ENCODE measurements at regions not wholly inside any gene's neighbourhood (a gene's known extent, or its start where the extent isn't known, plus 50 kb on each side); places are given as distances from the start of the nearest gene placed in this dataset.
"Not testable (repeated sequence)": the region's sequence is repeated elsewhere in the genome, so short reads cannot be mapped to it uniquely, and the experiment has no call there.

DNA sequence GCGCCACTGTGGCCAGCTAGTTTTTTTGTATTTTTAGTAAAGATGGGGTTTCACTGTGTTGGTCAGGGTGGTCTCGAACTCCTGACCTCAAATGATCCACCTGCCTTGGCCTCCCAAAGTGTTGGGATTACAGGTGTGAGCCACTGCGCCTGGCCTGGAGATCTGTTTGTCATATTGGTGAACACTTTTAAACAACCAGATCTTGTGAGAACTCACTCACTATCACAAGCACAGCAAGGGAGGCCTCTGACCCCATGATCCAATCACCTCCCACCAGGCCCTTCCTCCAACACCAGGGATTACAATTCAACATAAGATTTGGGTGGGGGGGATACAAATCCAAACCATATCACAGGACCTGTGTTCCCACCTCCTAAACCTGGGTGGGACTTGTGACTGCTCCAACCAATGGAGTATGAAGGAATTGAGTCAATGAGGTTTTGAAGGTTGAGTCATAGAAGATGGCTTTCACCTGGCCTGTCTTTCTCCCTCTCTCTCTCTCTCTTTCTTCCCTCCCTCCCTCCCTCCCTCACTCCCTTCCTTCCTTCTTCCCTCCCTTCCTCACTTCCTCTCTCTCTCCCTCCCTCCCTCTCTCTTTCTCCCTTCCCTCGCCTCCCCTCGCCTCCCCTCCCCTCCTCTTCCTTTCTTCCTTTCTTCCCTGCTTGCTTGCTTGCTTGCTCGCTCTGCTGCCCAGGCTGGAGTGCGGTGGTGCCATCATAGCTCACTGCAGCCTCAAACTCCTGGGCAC lies 50.1 kb upstream of the ADGRL1 start:
- TF ChIP-seq POLR2AphosphoS5, CTCF, POLR2A, EP300 (IDR thresholded peaks at IDR 0.05): not testable (repeated sequence)
